ENCODE measurements at regions not wholly inside any gene's neighbourhood (a gene's known extent, or its start where the extent isn't known, plus 50 kb on each side); places are given as distances from the start of the nearest gene placed in this dataset.

GRCh38 chr9:110056062-110056461, 151.9 kb downstream of the C9orf152 start:
- POLR2A ChIA-PET, result no interaction called here
- H3K27ac ChIP-seq (ENCODE audit: extremely low read length, insufficient read depth, low read length), result no peak overlapping the region
- 80% methylated on average over 6 of the region's 6 CpGs for WGBS (ENCODE audit: low lambda C conversion rate)
- no peak overlapping the region for H3K9ac ChIP-seq (ENCODE audit: insufficient read depth, low read depth, low read length)
- CTCF ChIA-PET (ENCODE audit: low intra/inter-chr PET ratio, low total read pairs), result no interaction called here
- H3K27me3 ChIP-seq (ENCODE audit: control insufficient read depth in 1 of 2, insufficient read depth in 2 of 2, low read length in 2 of 2), result no peaks in the 10 kb centered on the region
- BruUV-seq (replicated peaks), result no TSS peak
- H3K4me3 ChIP-seq (replicated peaks in 1 of 3; ENCODE audit: insufficient read depth in 1 of 3, low read depth in 2 of 3, low read length in 3 of 3), result no peak overlapping the region
- no peak for ATAC-seq
- DNase-seq (ENCODE audit: low spot score), result no peak
- in situ Hi-C loops (cut with HindIII; ENCODE audit: extremely low pct_ligation_motif_present, low pct_unique_long_range_greater_than_20kb), result loop anchor here (5.0 to 10.0 kb wide), 3 partner anchors 96 to 481 kb away; no protein-coding TSS in a partner anchor
- intact Hi-C loops (cut with micrococcal nuclease; ENCODE audit: unreplicated experiment), result loop anchor here (5.0 kb wide), 1 partner anchor 239 kb away; no protein-coding TSS in a partner anchor
- no peaks in the 10 kb centered on the region for H3K79me2 ChIP-seq (ENCODE audit: insufficient read depth, low read length)
- H3K4me2 ChIP-seq (ENCODE audit: low read depth, low read length), result no peak overlapping the region
- peaks cover 19% of the 10 kb centered on the region; the same call in 1 of the 2 replicates for H3K4me1 ChIP-seq (ENCODE audit: insufficient read depth, low read length)
- H3K9me3 ChIP-seq (ENCODE audit: low read length), result no peaks in the 10 kb centered on the region
- no peak for FAIRE-seq
- H2AFZ ChIP-seq (ENCODE audit: low read length), result no peak overlapping the region
- no peaks in the 10 kb centered on the region for H4K20me1 ChIP-seq (ENCODE audit: insufficient read depth, low read length)
- no peak for TF ChIP-seq ZNF136 (CRISPR knock-in tag; IDR thresholded peaks at IDR 0.05; ENCODE audit: low read depth)
- H3K36me3 ChIP-seq (replicated peaks in 1 of 2; ENCODE audit: control insufficient read depth in 1 of 2, insufficient read depth in 2 of 2, low read length in 2 of 2), result no peaks in the 10 kb centered on the region

GRCh38 chr9:110058304-110058953, 149.5 kb downstream of the C9orf152 start:
- FAIRE-seq (peak; percentile 80), DNase-seq (ENCODE audit: low spot score) (peak; percentile 53), ATAC-seq (peak; percentile 90)
- no peak overlapping the region for H3K4me2 ChIP-seq (ENCODE audit: low read depth, low read length)
- POLR2A ChIA-PET, result no interaction called here
- peaks cover 19% of the 10 kb centered on the region; the same call in 1 of the 2 replicates for H3K4me1 ChIP-seq (ENCODE audit: insufficient read depth, low read length)
- H3K4me3 ChIP-seq (replicated peaks in 1 of 3; ENCODE audit: insufficient read depth in 1 of 3, low read depth in 2 of 3, low read length in 3 of 3), result no peak overlapping the region
- 3% methylated on average over 5 of the region's 5 CpGs for WGBS (ENCODE audit: low lambda C conversion rate)
- H3K36me3 ChIP-seq (replicated peaks in 1 of 2; ENCODE audit: control insufficient read depth in 1 of 2, insufficient read depth in 2 of 2, low read length in 2 of 2), result no peaks in the 10 kb centered on the region
- H3K9ac ChIP-seq (ENCODE audit: insufficient read depth, low read depth, low read length), result no peak overlapping the region
- intact Hi-C loops (cut with micrococcal nuclease; ENCODE audit: unreplicated experiment), result loop anchor here (1.0 to 5.0 kb wide), 5 partner anchors 68 to 484 kb away; no protein-coding TSS in a partner anchor
- no peaks in the 10 kb centered on the region for H3K27me3 ChIP-seq (ENCODE audit: control insufficient read depth in 1 of 2, insufficient read depth in 2 of 2, low read length in 2 of 2)
- H3K27ac ChIP-seq (ENCODE audit: extremely low read length, insufficient read depth, low read length), result no peak overlapping the region
- no TSS peak for BruUV-seq (replicated peaks)
- in situ Hi-C loops (cut with HindIII; ENCODE audit: extremely low pct_ligation_motif_present, low pct_unique_long_range_greater_than_20kb), result loop anchor here (5.0 to 10.0 kb wide), 3 partner anchors 94 to 484 kb away; no protein-coding TSS in a partner anchor
- CTCF ChIA-PET (ENCODE audit: low intra/inter-chr PET ratio, low total read pairs), result interaction anchor here (1.1 to 3.5 kb wide), 3 partner anchors 24 to 155 kb away, joined by 3 to 31 read pairs (median 4); no protein-coding TSS in a partner anchor
- H3K79me2 ChIP-seq (ENCODE audit: insufficient read depth, low read length), result no peaks in the 10 kb centered on the region
- H3K9me3 ChIP-seq (ENCODE audit: low read length), result no peaks in the 10 kb centered on the region
- H2AFZ ChIP-seq (ENCODE audit: low read length), result no peak overlapping the region
- no peaks in the 10 kb centered on the region for H4K20me1 ChIP-seq (ENCODE audit: insufficient read depth, low read length)
- TF ChIP-seq RNF219 (CRISPR knock-in tag; IDR thresholded peaks at IDR 0.05), result no peak
- TF ChIP-seq ZFP82 (CRISPR knock-in tag; IDR thresholded peaks at IDR 0.05; ENCODE audit: borderline replicate concordance), result no peak
- TF ChIP-seq RXRB (CRISPR knock-in tag; IDR thresholded peaks at IDR 0.05; ENCODE audit: borderline replicate concordance), result peak; percentile 70
- TF ChIP-seq SP2 (CRISPR knock-in tag; IDR thresholded peaks at IDR 0.05), result no peak
- no peak for TF ChIP-seq ZNF720 (CRISPR knock-in tag; IDR thresholded peaks at IDR 0.05)
- TF ChIP-seq RFXANK (CRISPR knock-in tag; IDR thresholded peaks at IDR 0.05), result 0 out of 2 replicates have a peak, but pooled peaks have one; percentile 67
- no peak for TF ChIP-seq BHLHE40 (IDR thresholded peaks at IDR 0.05; ENCODE audit: low read length)
- TF ChIP-seq NKX3-1 (CRISPR knock-in tag; IDR thresholded peaks at IDR 0.05), result no peak
- TF ChIP-seq ZKSCAN1 (IDR thresholded peaks at IDR 0.05; ENCODE audit: low read length), result no peak
- no peak for TF ChIP-seq ZNF850 (CRISPR knock-in tag; conservative IDR thresholded peaks at IDR 0.05)
- no peak for TF ChIP-seq ZNF713 (CRISPR knock-in tag; IDR thresholded peaks at IDR 0.05)
- TF ChIP-seq ZFP36 (IDR thresholded peaks at IDR 0.05; ENCODE audit: borderline replicate concordance, low read depth, low read length, partially characterized antibody), result no peak
- no peak for TF ChIP-seq FUBP1 (CRISPR knock-in tag; IDR thresholded peaks at IDR 0.05; ENCODE audit: borderline replicate concordance)
